Vagina (tissue), 2 donors: ENCODE measurements at regions not wholly inside any gene's neighbourhood (a gene's known extent, or its start where the extent isn't known, plus 50 kb on each side); places are given as distances from the start of the nearest gene placed in this dataset.
A peak's percentile ranks its signal among the peaks of the same experiment; 100 is the strongest.

ENCODE experiments used
- DNase-seq, 2 donors: peaks; one replicate each; pipeline ENCODE4 v3.0.0-alpha.2; 2017; ENCODE audit errors: extremely low spot score in 2 of 2
- H3K27ac ChIP-seq: fragments of 200-600 bp; sonication (generic); one replicate; pipeline ENCODE4 v1.5.1; 2019
- H3K27me3 ChIP-seq: fragments of 200-600 bp; sonication (generic); one replicate; pipeline ENCODE4 v1.5.1; 2019
- H3K36me3 ChIP-seq, 2 donors: fragments of 200-600 bp; sonication (generic); one replicate each; pipeline ENCODE4 v1.5.1; 2017 to 2019
- H3K4me1 ChIP-seq: fragments of 200-600 bp; sonication (generic); one replicate; pipeline ENCODE4 v1.5.1; 2019
- H3K4me3 ChIP-seq, 2 donors: fragments of 200-600 bp; sonication (generic); 1 replicate in 1 of 2; 2 replicates in 1 of 2; pipeline ENCODE4 v1.5.1; 2016 to 2019
- H3K9me3 ChIP-seq: fragments of 200-600 bp; sonication (generic); one replicate; pipeline ENCODE4 v1.5.1; 2019
- CTCF ChIP-seq, 3 experiments: fragments of 450-650 bp in 2 of 3; fragments of 200-600 bp in 1 of 3; sonication (generic) in 1 of 3; IDR thresholded peaks; one replicate each; pipeline ENCODE4 v1.5.1; 2017 to 2019; ENCODE audit warnings: antibody characterized with exemption in 3 of 3, mild to moderate bottlenecking in 2 of 3, moderate library complexity in 2 of 3
- POLR2A ChIP-seq, 2 donors: fragments of 450-650 bp; IDR thresholded peaks; one replicate each; pipeline ENCODE4 v1.6.1; 2017; ENCODE audit warnings: antibody characterized with exemption in 2 of 2, mild to moderate bottlenecking in 2 of 2, moderate library complexity in 2 of 2
- POLR2AphosphoS5 ChIP-seq, 2 donors: sonication (generic); formaldehyde crosslinking; IDR thresholded peaks; one replicate each; pipeline ENCODE4 v1.9.0; 2017; ENCODE audit warnings: antibody characterized with exemption in 2 of 2, mild to moderate bottlenecking in 2 of 2, low read depth in 1 of 2; ENCODE audit not compliant: insufficient read depth in 1 of 2
- intact Hi-C: fragments of 100-400 bp; cut with DNase I; formaldehyde crosslinking; loops from one replicate; pipeline ENCODE4 v1.15.1; 2023

- H3K27me3 ChIP-seq = no peaks in the 10 kb centered on the region
- peaks cover 11% of the 10 kb centered on the region for H3K4me1 ChIP-seq
- H3K9me3 ChIP-seq = no peaks in the 10 kb centered on the region
- no peaks in the 10 kb centered on the region for H3K36me3 ChIP-seq
- TF ChIP-seq POLR2AphosphoS5 (IDR thresholded peaks at IDR 0.05; ENCODE audit: insufficient read depth in 1 of 2, low read depth in 1 of 2) (no peak), CTCF (IDR thresholded peaks at IDR 0.05) (no peak), POLR2A (IDR thresholded peaks at IDR 0.05) (no peak)
- intact Hi-C loops = no loop called here
- DNase-seq = no peak
- no peak overlapping the region for H3K4me3 ChIP-seq
- H3K27ac ChIP-seq = no peak overlapping the region
Observed at GRCh38 chr10:4717670-4718069, 108.3 kb upstream of the AKR1E2 start.

GRCh38 chr10:4710858-4711257, 115.1 kb upstream of the AKR1E2 start:
- no peaks in the 10 kb centered on the region for H3K27me3 ChIP-seq
- no peaks in the 10 kb centered on the region for H3K4me1 ChIP-seq
- no peak for DNase-seq
- no peak overlapping the region for H3K4me3 ChIP-seq
- no peaks in the 10 kb centered on the region for H3K9me3 ChIP-seq
- TF ChIP-seq CTCF (IDR thresholded peaks at IDR 0.05) (no peak), POLR2AphosphoS5 (IDR thresholded peaks at IDR 0.05; ENCODE audit: insufficient read depth in 1 of 2, low read depth in 1 of 2) (no peak), POLR2A (IDR thresholded peaks at IDR 0.05) (no peak)
- intact Hi-C loops = no loop called here
- no peaks in the 10 kb centered on the region for H3K36me3 ChIP-seq
- H3K27ac ChIP-seq = no peak overlapping the region

- no peaks in the 10 kb centered on the region for H3K4me1 ChIP-seq
- no peaks in the 10 kb centered on the region for H3K9me3 ChIP-seq
- H3K27ac ChIP-seq = no peak overlapping the region
- intact Hi-C loops = no loop called here
- no peaks in the 10 kb centered on the region for H3K27me3 ChIP-seq
- no peaks in the 10 kb centered on the region for H3K36me3 ChIP-seq
- DNase-seq = no peak
- TF ChIP-seq CTCF (IDR thresholded peaks at IDR 0.05) (no peak), POLR2A (IDR thresholded peaks at IDR 0.05) (no peak), POLR2AphosphoS5 (IDR thresholded peaks at IDR 0.05; ENCODE audit: insufficient read depth in 1 of 2, low read depth in 1 of 2) (no peak)
- no peak overlapping the region for H3K4me3 ChIP-seq
Observed at GRCh38 chr10:4708123-4708759, 117.8 kb upstream of the AKR1E2 start.

GRCh38 chr10:4707221-4707620, 118.8 kb upstream of the AKR1E2 start:
- no peak for DNase-seq
- no peaks in the 10 kb centered on the region for H3K9me3 ChIP-seq
- TF ChIP-seq POLR2AphosphoS5 (IDR thresholded peaks at IDR 0.05; ENCODE audit: insufficient read depth in 1 of 2, low read depth in 1 of 2) (no peak), CTCF (IDR thresholded peaks at IDR 0.05) (no peak), POLR2A (IDR thresholded peaks at IDR 0.05) (no peak)
- no peaks in the 10 kb centered on the region for H3K4me1 ChIP-seq
- intact Hi-C loops = no loop called here
- no peaks in the 10 kb centered on the region for H3K27me3 ChIP-seq
- H3K4me3 ChIP-seq = no peak overlapping the region
- no peak overlapping the region for H3K27ac ChIP-seq
- no peaks in the 10 kb centered on the region for H3K36me3 ChIP-seq

- Histone ChIP-seq H3K27me3 (no peaks in the 10 kb centered on the region), H3K9me3 (no peaks in the 10 kb centered on the region), H3K36me3 (no peaks in the 10 kb centered on the region), H3K4me3 (no peak overlapping the region), H3K27ac (no peak overlapping the region), H3K4me1 (no peaks in the 10 kb centered on the region)
- DNase-seq = no peak
- intact Hi-C loops = no loop called here
- TF ChIP-seq POLR2AphosphoS5 (IDR thresholded peaks at IDR 0.05; ENCODE audit: insufficient read depth in 1 of 2, low read depth in 1 of 2) (peak in 1 of 2 donors; percentile 75), POLR2A (IDR thresholded peaks at IDR 0.05) (no peak)
Observed at GRCh38 chr10:4704034-4704545, 121.9 kb upstream of the AKR1E2 start.
